Heart right ventricle (tissue), 16 donors: ENCODE measurements at regions not wholly inside any gene's neighbourhood (a gene's known extent, or its start where the extent isn't known, plus 50 kb on each side); places are given as distances from the start of the nearest gene placed in this dataset.
"Not testable (repeated sequence)": the region's sequence is repeated elsewhere in the genome, so short reads cannot be mapped to it uniquely, and the experiment has no call there.

Source experiments
- ATAC-seq, 8 donors: fragments of 200-7000 bp; cut with Tn5 transposase; one replicate each; pipeline ENCODE4 v1.9.1; 2020; ENCODE audit warnings: mild to moderate bottlenecking in 8 of 8, moderate library complexity in 8 of 8, moderate number of reproducible peaks in 1 of 8
- DNase-seq, 2 donors: peaks; one replicate each; pipeline ENCODE4 v3.0.0-alpha.2; 2020
- H3K27ac ChIP-seq, 10 donors: fragments of 200-600 bp; sonication (generic) in 2 of 10; one replicate each; pipeline versions ENCODE4 v1.5.0 to v1.8.0; 2020 to 2022; ENCODE audit warnings: mild to moderate bottlenecking in 3 of 10
- H3K27me3 ChIP-seq, 7 donors: fragments of 200-600 bp; one replicate each; pipeline ENCODE4 v1.8.0; 2021 to 2022; ENCODE audit warnings: mild to moderate bottlenecking in 2 of 7
- H3K36me3 ChIP-seq, 9 donors: fragments of 200-600 bp; sonication (generic) in 1 of 9; one replicate each; pipeline versions ENCODE4 v1.5.0 to v1.8.0; 2020 to 2022; ENCODE audit warnings: mild to moderate bottlenecking in 2 of 9
- H3K4me1 ChIP-seq, 9 donors: fragments of 200-600 bp; sonication (generic) in 1 of 9; one replicate each; pipeline versions ENCODE4 v1.5.0 to v1.8.0; 2020 to 2022; ENCODE audit warnings: mild to moderate bottlenecking in 4 of 9
- H3K4me3 ChIP-seq, 10 donors: fragments of 200-600 bp; sonication (generic) in 2 of 10; one replicate each; pipeline versions ENCODE4 v1.5.0 to v1.8.0; 2020 to 2022; ENCODE audit warnings: mild to moderate bottlenecking in 7 of 10, moderate library complexity in 2 of 10
- H3K9me3 ChIP-seq, 11 donors: fragments of 200-600 bp in 10 of 11; sonication (generic) in 2 of 11; one replicate each; pipeline versions ENCODE4 v1.5.0 to v1.8.0; 2013 to 2022; ENCODE audit warnings: mild to moderate bottlenecking in 2 of 11, control low read depth in 1 of 11, moderate library complexity in 1 of 11
- WGBS, 2 donors: extraction: QIAGEN DNeasy Blood & Tissue Kit; methylation state at CpG; one replicate each; pipeline ENCODE4 v1.1.7; 2013; ENCODE audit warnings: inconsistent platforms in 1 of 2; 5-methylcytosine and 5-hydroxymethylcytosine counted together
- intact Hi-C, 10 donors: fragments of 100-400 bp; cut with DNase I; formaldehyde crosslinking; loops; one replicate each; pipeline versions ENCODE4 v1.11.1 to v1.14.2; 2022
- TF ChIP-seq, protein P1 (sequence below), 9 donors: fragments of 200-600 bp; sonication (generic) in 2 of 9; IDR thresholded peaks; one replicate each; pipeline versions ENCODE4 v1.5.0 to v1.8.0; 2021 to 2022; ENCODE audit warnings: antibody characterized with exemption in 9 of 9, mild to moderate bottlenecking in 5 of 9, moderate library complexity in 1 of 9
- donor health status: Arrhythmogenic right ventricular cardiomyopathy.
- donor health status: ischemic (EF 13 %, LVEDD 7.1; RV severe dilation, severe dysfunction).
- donor health status: healthy with polysubstance abuse.
- donor health status: DM: no; HTN: yes; CAD: no.
- donor health status: DM: no; HTN: no; CAD: no.
- donor health status: ischemic (EF 25% LVEDD 6.9; RV normal size, moderate dysfunction).
- donor health status: ischemic (EF 25% LVEDD 5.7; RV mildly dilated, moderate dysfunction).
- donor health status: healthy.
- donor health status: DM: yes; HTN: yes; CAD: no.
- donor health status: Ischemic cardiomyopathy.
- donor health status: ischemic (EF 35%, LVEDD 5.7; RV mildly dilated, moderate dysfunction).
- donor health status: nonischemic (EF 11% LVEDD 7.7; RV severe dilation, severe dysfunction).
- donor health status: DM: yes; HTN: yes; CAD: no.
- donor health status: PGD.
- donor health status: ischemic (EF 29% LVEDD 5.4; RV normal size, mild dysfunction).
- donor health status: nonischemic (EF 23%, LVEDD 6.1; RV moderate dilation, normal function).

DNA sequence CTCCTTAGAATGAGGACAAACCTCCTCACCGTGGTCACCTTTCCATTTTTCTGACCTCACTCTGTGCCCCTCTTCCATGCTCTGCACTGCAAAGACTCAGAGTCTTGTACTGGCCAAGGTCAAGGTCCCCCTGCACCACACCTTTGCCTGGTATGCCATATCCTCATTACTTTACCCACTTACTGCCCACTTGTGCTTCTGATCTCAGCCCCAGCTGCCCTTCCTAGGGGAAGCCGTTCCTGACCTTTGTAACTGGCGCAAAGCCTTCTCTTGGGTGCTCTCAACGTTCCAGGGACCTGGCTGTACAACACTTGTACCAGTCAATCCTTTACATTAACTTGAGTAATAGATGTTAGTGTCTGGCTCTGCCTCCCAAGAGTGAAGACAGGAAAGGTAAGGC, 256.0 kb downstream of the SV2B start:
- Histone ChIP-seq H3K27ac (no peak overlapping the region), H3K4me3 (no peak overlapping the region), H3K9me3 (no peaks in the 10 kb centered on the region), H3K36me3 (no peaks in the 10 kb centered on the region), H3K4me1 (no peaks in the 10 kb centered on the region), H3K27me3 (peaks cover 0 to 5% (median 0%) of the 10 kb centered on the region in 7 donors)
- TF ChIP-seq, protein P1, sequence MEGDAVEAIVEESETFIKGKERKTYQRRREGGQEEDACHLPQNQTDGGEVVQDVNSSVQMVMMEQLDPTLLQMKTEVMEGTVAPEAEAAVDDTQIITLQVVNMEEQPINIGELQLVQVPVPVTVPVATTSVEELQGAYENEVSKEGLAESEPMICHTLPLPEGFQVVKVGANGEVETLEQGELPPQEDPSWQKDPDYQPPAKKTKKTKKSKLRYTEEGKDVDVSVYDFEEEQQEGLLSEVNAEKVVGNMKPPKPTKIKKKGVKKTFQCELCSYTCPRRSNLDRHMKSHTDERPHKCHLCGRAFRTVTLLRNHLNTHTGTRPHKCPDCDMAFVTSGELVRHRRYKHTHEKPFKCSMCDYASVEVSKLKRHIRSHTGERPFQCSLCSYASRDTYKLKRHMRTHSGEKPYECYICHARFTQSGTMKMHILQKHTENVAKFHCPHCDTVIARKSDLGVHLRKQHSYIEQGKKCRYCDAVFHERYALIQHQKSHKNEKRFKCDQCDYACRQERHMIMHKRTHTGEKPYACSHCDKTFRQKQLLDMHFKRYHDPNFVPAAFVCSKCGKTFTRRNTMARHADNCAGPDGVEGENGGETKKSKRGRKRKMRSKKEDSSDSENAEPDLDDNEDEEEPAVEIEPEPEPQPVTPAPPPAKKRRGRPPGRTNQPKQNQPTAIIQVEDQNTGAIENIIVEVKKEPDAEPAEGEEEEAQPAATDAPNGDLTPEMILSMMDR (IDR thresholded peaks at IDR 0.05): no peak
- 65 to 74% methylated on average over 4 of the region's 4 CpGs for WGBS, 2 donors
- intact Hi-C loops: no loop called here
- DNase-seq (no peak), ATAC-seq (no peak)

DNA sequence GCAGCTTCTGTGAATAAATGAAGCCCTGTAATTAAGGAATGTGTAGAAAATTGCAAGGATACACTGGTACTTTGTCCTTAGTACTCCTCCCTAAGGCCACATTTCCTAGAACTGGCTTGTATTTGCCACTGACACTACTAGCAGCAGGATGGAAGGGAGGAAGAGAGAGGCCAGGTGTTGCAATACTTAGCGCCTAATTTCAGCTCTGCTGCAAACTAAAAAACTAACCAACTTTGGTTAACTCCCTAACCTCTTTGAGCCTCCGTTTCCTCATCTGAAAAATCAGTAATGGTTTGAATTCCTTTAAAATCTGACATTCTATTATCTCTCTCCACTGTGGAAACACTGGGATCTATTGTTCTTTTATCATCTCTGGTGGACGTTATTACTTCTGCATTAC, 257.0 kb downstream of the SV2B start:
- TF ChIP-seq, protein P1 (IDR thresholded peaks at IDR 0.05): no peak
- WGBS, 2 donors: 51 to 55% methylated on average over 3 of the region's 3 CpGs
- H3K27me3 ChIP-seq: peaks cover 0 to 7% (median 0%) of the 10 kb centered on the region in 7 donors
- H3K4me3 ChIP-seq: no peak overlapping the region
- ATAC-seq (no peak), DNase-seq (no peak)
- H3K27ac ChIP-seq: no peak overlapping the region
- H3K4me1 ChIP-seq: no peaks in the 10 kb centered on the region
- H3K36me3 ChIP-seq: no peaks in the 10 kb centered on the region
- intact Hi-C loops: no loop called here
- H3K9me3 ChIP-seq: no peaks in the 10 kb centered on the region

DNA sequence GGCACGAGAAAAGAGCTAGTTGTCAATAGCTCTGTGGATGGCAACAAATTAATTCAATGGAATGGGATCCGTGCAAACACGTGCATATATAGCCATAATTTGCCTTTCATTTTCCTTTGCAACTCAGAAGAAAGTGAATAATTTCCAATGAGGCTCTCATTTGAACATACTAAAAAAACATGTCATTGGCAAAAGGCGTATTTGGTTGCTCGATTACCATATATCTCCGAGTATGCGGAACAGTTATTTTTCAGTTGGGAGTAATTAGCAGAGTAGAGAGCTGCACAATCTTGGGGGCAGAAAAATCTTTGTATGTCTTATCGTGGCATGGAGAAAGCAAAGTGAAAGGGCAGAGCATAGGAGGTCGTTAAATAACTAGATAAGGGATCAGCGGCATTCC, 257.4 kb downstream of the SV2B start:
- ATAC-seq (no peak), DNase-seq (no peak)
- TF ChIP-seq, protein P1 (IDR thresholded peaks at IDR 0.05): no peak

DNA sequence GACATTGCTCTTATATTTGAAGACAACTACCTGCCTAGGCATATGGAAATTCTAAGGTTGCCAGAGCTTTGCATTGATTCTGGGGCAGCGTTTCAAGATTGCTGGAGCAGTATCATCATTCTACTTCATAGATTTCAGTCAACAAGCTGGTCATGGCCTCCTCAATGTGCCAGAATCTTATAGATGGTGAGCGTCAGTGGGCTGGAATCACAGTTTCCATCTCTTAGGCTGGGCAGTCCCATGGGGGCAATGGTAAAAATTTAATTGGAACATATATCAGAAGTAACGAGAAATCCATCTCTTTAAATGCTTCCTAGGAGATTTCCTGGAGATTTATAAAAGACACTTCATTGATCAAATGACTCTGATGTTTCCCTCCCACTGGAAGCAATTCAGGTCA, 258.3 kb downstream of the SV2B start:
- Histone ChIP-seq H3K27ac (no peak overlapping the region), H3K4me3 (no peak overlapping the region), H3K36me3 (no peaks in the 10 kb centered on the region), H3K9me3 (no peaks in the 10 kb centered on the region), H3K4me1 (no peaks in the 10 kb centered on the region), H3K27me3 (peaks cover 0 to 7% (median 0%) of the 10 kb centered on the region in 7 donors)
- WGBS, 2 donors: 77 to 87% methylated on average over 3 of the region's 3 CpGs
- TF ChIP-seq, protein P1 (IDR thresholded peaks at IDR 0.05): no peak
- DNase-seq (no peak), ATAC-seq (no peak)
- intact Hi-C loops: no loop called here

More for the DNA sequence above, 257.4 kb downstream of the SV2B start:
- WGBS, 2 donors: 73 to 74% methylated on average over 10 of the region's 10 CpGs
- Histone ChIP-seq H3K9me3 (no peaks in the 10 kb centered on the region), H3K27ac (no peak overlapping the region), H3K4me1 (no peaks in the 10 kb centered on the region), H3K4me3 (no peak overlapping the region), H3K27me3 (peaks cover 0 to 7% (median 0%) of the 10 kb centered on the region in 7 donors), H3K36me3 (no peaks in the 10 kb centered on the region)
- intact Hi-C loops: no loop called here

DNA sequence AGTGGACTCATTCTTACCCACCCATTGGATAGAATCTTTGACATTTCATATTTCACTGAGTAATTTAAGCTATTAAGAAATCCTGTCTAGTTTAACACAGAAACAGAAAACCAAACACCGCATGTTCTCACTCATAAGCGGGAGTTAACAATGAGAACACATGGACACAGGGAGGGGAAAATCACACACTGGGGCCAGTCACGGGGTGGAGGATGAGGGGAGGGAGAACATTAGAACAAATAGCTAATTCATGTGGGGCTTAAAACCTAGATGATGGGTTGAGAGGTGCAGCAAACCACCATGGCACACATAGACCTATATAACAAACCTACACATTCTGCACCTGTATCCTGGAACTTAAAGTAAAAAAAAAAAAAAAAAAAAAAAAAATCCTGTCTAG, 261.6 kb downstream of the SV2B start:
- H3K36me3 ChIP-seq, H3K4me1 ChIP-seq, H3K27me3 ChIP-seq, intact Hi-C loops, DNase-seq, ATAC-seq, H3K4me3 ChIP-seq, H3K27ac ChIP-seq: not testable (repeated sequence)
- H3K9me3 ChIP-seq: peaks cover 0 to 11% (median 0%) of the 10 kb centered on the region in 11 donors
- 89% methylated on average over 3 of the region's 3 CpGs for WGBS, 2 donors
